GM19351 (cell line): ENCODE measurements at regions not wholly inside any gene's neighbourhood (a gene's known extent, or its start where the extent isn't known, plus 50 kb on each side); places are given as distances from the start of the nearest gene placed in this dataset.

ENCODE experiments used
- ATAC-seq: cut with Tn5 transposase; IDR thresholded peaks from one replicate; pipeline ENCODE4 v1.9.1; 2021; ENCODE audit warnings: mild to moderate bottlenecking, moderate library complexity; ENCODE audit not compliant: unreplicated experiment

- ATAC-seq, result no peak
These were observed 131.8 kb downstream of the TWIST2 start for GRCh38 chr2:238979636-238980035.

- ATAC-seq, result no peak
These were observed 137.3 kb downstream of the TWIST2 start for GRCh38 chr2:238985041-238985729.

DNA sequence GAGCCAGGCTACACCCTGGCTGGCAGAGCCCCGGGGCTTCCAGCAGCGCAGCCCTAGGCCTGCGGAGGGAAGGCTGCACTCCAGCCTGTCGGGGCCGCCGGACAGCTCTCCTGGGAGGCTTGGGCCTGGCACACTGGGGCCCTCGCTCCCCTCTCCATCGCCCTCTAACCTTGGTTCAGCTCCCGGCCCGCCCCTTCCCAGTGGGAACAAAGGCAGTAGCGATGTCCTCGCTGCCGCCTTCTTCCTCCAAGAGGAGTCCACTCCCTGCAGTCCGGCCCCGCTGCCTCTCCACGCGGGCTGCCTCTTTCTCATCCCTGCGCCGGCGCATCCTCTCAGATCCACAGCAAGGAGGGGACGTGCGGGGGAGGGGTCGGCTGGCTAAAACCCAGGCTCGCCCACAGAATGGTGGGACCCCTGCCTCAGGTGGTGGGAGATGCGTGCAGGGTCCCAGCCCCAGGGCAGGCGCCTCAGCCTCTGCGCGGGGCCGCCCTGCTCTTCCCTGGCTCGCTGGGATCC is 138.1 kb downstream of the TWIST2 start:
- ATAC-seq, result no peak

DNA sequence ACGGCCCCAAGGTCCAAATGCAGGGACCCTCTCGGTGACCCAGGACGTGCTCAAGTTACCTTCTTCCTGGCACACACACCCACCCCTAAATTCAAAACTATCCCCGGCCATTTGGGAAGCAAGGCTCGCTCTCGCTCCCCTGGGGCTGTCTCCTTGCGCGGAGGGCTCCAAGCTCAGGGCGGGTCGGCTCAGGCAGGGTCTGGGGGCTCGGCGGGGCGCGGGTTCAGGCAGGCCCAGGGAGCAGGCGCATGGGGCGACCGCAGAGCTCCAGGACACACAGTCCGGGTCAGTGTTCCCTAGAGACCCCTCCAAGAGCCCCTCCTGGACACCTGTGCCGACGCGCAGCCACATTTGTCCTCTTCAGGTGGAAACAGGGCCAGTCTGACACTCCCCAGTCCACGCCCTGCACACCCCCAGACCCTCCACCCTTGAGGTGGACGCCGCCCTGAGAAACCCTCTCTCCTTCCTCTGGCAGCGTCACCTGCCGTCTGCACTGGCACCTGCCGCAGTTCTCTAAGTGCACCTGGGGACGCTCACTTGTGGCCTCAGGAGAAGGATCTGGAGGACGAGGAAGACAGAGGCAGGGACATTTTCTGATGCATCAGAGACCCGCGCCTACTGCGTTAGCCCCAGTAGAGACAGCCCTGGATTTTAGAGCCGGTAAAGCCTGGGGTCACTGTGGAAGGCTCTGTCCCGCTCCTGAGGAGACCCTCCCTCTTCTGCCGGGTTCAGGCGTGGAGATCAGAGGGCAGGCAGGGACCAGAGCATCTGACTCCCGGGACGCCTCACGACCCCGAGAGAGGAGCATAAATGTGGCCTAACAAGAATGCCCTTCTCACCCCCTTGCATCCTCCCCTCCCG is 138.8 kb downstream of the TWIST2 start:
- ATAC-seq, result no peak

DNA sequence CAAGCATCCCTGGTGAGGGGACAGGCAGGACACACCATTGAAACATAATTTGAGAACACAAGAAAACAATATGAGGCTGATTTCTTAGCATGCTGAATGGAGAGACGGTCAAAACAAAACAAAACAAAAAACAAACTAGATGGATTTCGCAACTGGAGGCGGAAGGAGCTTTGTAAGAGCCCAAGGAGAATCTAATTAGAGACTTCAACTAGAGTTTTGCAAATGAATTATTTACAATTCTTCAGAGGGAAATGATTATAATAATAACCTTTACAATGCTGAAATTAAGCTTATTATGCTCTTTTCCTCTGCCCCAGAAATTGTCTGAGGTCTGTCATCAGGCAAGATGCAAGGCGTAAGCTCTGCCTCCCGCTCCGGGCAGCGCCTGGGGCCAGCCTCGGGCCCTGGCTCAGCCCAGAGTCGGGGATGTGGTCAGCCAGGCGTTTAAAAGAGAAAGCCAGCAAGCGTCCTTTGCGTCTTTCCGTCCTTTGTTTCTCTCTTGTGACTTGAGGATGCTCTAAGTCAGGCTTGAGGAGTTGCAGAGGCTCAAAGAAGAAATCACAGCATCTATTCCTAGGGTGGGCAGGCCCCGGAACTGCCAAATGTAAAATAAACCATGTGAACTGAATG is 139.6 kb downstream of the TWIST2 start:
- no peak for ATAC-seq

- no peak for ATAC-seq
These were observed 140.2 kb downstream of the TWIST2 start for GRCh38 chr2:238988105-238988504.

GRCh38 chr2:238988752-238989151 is 140.9 kb downstream of the TWIST2 start:
- ATAC-seq, result no peak

GRCh38 chr2:238989484-238989883 is 141.6 kb downstream of the TWIST2 start:
- ATAC-seq, result no peak

DNA sequence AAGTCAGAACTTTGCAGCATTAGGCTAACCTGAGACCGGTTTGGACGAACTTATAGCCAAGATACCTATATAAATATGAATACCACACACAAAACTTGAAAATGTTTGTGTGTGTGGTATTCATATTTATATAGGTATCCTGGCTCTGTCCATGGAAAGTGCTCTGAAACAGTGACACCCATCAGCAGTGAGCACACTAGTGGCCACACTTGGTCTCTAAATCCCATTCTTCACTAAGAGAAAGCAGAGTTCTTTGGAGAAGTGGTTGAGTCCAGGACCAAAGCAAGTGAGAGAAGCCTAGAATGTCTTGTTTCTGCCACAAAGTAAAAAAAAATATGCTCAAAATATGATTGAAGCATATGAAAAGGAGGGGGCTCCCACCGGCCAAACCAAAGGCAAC is 146.5 kb downstream of the TWIST2 start:
- ATAC-seq, result no peak

DNA sequence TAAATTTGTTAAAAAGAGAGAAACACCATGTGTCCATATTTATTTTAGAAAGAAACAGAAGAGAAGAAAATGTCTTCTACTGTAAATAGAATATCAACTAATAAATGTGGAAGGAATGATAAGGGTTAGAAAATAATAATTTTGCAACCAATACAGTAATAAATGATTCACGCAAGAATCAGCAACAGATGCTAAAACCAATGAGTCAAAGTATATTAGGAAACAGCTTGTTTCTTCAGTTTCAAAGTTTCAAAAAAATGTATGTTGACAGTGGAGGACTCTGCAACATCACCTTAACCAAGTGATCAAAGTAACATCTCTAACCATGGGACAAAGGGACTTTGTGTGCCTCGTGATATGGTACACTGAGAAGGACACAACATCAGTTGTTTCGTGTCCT is 147.0 kb downstream of the TWIST2 start:
- no peak for ATAC-seq

DNA sequence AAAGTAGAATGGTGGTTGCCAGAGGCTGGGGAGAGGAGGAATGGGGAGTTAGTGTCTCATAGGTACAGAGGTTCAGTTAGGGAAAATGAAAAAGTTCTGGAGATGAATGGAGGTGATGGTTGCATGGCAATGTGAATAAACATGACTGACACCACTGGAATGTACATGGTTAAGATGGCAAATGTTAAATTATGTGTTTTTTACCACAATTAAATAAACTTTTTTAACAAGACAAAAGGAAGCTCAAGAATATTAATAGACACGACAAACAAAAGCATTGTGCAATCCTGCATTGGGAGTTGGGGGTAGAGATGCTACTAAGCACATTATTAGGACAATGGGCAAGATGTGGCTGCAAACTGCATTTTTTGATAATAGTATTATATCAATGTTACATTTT is 147.7 kb downstream of the TWIST2 start:
- no peak for ATAC-seq

GRCh38 chr2:238996331-238997136 is 148.6 kb downstream of the TWIST2 start:
- ATAC-seq, result no peak

DNA sequence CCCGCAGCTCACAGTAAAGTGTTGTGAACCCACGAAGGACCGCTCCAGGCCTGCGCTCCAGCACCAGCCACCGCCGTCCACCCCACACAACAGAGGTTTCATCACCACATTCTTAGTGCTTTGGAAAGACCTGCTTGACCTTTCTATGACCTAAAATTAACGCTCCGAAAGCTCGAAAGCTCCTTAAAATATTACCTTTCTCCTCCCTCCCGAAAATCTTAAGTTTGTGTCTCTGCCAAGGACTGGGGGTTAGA is 149.2 kb downstream of the TWIST2 start:
- no peak for ATAC-seq

- no peak for ATAC-seq
These were observed 149.8 kb downstream of the TWIST2 start for GRCh38 chr2:238997684-238998083.
